ENCODE measurements at regions not wholly inside any gene's neighbourhood (a gene's known extent, or its start where the extent isn't known, plus 50 kb on each side); places are given as distances from the start of the nearest gene placed in this dataset.
A peak's percentile ranks its signal among the peaks of the same experiment; 100 is the strongest.

DNA sequence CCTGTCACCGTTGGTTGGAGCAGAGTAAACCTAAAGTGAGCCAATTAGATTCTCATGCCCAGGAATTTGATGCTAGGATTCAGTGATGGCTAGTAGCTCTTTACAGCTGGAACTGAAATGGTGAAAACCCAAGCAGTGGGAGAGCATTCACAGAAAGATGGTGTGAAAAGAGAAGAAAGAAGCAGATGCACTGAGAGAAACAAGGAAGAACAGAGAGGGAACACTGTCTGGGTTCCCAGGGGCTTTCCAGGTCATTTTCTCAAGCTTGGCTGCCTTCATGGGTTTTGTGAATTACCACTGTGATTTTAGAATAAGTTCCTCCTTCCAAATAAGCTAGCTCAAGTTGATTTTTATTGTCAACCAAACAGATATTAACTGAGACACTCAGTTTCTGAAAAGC is 104.1 kb upstream of the AKIRIN2 start:
- no peaks in the 10 kb centered on the region for H3K4me1 ChIP-seq (ENCODE audit: control insufficient read depth in 2 of 2, insufficient read depth in 1 of 2, low read depth in 1 of 2, low read length in 2 of 2)
- no peak overlapping the region for H2AFZ ChIP-seq (ENCODE audit: low read length)
- H3K4me3 ChIP-seq (ENCODE audit: low read length in 2 of 2), result no peak overlapping the region
- no peak overlapping the region for H2AK5ac ChIP-seq (ENCODE audit: low read depth, low read length)
- no peak overlapping the region for H3K4me2 ChIP-seq (ENCODE audit: insufficient read depth, low read length, poor library complexity, severe bottlenecking)
- H2BK12ac ChIP-seq (ENCODE audit: low read length), result no peak overlapping the region
- no peak overlapping the region for H3K18ac ChIP-seq (ENCODE audit: low read length)
- no peak overlapping the region for H3K4ac ChIP-seq (ENCODE audit: low read length)
- H3K9ac ChIP-seq (ENCODE audit: low read depth, low read length, poor library complexity), result no peak overlapping the region
- no peaks in the 10 kb centered on the region for H3K36me3 ChIP-seq (replicated peaks in 1 of 2; ENCODE audit: control insufficient read depth in 2 of 2, insufficient read depth in 2 of 2, low read length in 2 of 2)
- no peak for DNase-seq (ENCODE audit: low spot score)
- H4K91ac ChIP-seq (ENCODE audit: low read depth, low read length, poor library complexity), result no peak overlapping the region
- no peaks in the 10 kb centered on the region for H3K79me1 ChIP-seq (ENCODE audit: low read depth, low read length)
- no peak overlapping the region for H3K23ac ChIP-seq (ENCODE audit: low read depth, low read length, poor library complexity)
- H3K27me3 ChIP-seq (ENCODE audit: control insufficient read depth in 3 of 3, insufficient read depth in 3 of 3, low read depth in 1 of 3, low read length in 3 of 3), result no peaks in the 10 kb centered on the region
- H2BK120ac ChIP-seq (ENCODE audit: low read depth, low read length), result no peak overlapping the region
- H2BK5ac ChIP-seq (ENCODE audit: low read length), result no peak overlapping the region
- H3K9me3 ChIP-seq (replicated peaks in 1 of 2; ENCODE audit: control insufficient read depth in 2 of 2, insufficient read depth in 1 of 2, low read depth in 1 of 2, low read length in 2 of 2), result no peaks in the 10 kb centered on the region
- H4K8ac ChIP-seq (ENCODE audit: low read depth, low read length), result no peak overlapping the region
- H2BK15ac ChIP-seq (ENCODE audit: low read length), result no peak overlapping the region
- H3K14ac ChIP-seq (ENCODE audit: low read length), result no peak overlapping the region
- H3K27ac ChIP-seq (replicated peaks; ENCODE audit: low read length), result no peak overlapping the region
- no CpG with 5 or more reads among the region's 1 CpG for WGBS, 2 donors (ENCODE audit: extremely low coverage in 2 of 2, insufficient read length in 2 of 2, insufficient replicate concordance in 1 of 2)

DNA sequence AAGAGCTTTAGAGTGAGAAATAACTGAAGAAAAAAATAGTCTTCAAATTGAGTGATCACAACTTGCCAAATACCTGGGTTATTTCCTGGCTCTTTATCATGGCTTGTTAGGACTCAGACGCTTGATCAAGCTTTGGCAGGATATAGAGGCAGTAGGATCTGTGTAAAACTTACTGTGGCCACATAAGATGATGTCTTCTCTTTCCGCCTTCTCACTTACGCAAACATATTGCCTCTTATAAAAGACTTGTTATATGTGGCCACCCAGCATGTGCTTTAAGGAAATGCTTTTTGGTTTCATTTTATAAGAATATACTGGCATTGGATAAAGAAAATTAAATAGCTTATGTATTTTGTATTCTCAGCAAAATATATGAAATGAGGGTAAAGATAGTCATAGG is 101.8 kb upstream of the AKIRIN2 start:
- no peak overlapping the region for H3K4me2 ChIP-seq (ENCODE audit: insufficient read depth, low read length, poor library complexity, severe bottlenecking)
- no peak overlapping the region for H3K4me3 ChIP-seq (ENCODE audit: low read length in 2 of 2)
- no peak overlapping the region for H2BK5ac ChIP-seq (ENCODE audit: low read length)
- no peaks in the 10 kb centered on the region for H3K79me1 ChIP-seq (ENCODE audit: low read depth, low read length)
- no peak overlapping the region for H2BK120ac ChIP-seq (ENCODE audit: low read depth, low read length)
- no peak overlapping the region for H3K9ac ChIP-seq (ENCODE audit: low read depth, low read length, poor library complexity)
- H3K14ac ChIP-seq (ENCODE audit: low read length), result no peak overlapping the region
- H3K23ac ChIP-seq (ENCODE audit: low read depth, low read length, poor library complexity), result no peak overlapping the region
- no peaks in the 10 kb centered on the region for H3K9me3 ChIP-seq (replicated peaks in 1 of 2; ENCODE audit: control insufficient read depth in 2 of 2, insufficient read depth in 1 of 2, low read depth in 1 of 2, low read length in 2 of 2)
- no peaks in the 10 kb centered on the region for H3K4me1 ChIP-seq (ENCODE audit: control insufficient read depth in 2 of 2, insufficient read depth in 1 of 2, low read depth in 1 of 2, low read length in 2 of 2)
- H2AK5ac ChIP-seq (ENCODE audit: low read depth, low read length), result no peak overlapping the region
- H3K36me3 ChIP-seq (replicated peaks in 1 of 2; ENCODE audit: control insufficient read depth in 2 of 2, insufficient read depth in 2 of 2, low read length in 2 of 2), result no peaks in the 10 kb centered on the region
- H3K18ac ChIP-seq (ENCODE audit: low read length), result no peak overlapping the region
- no peaks in the 10 kb centered on the region for H3K27me3 ChIP-seq (ENCODE audit: control insufficient read depth in 3 of 3, insufficient read depth in 3 of 3, low read depth in 1 of 3, low read length in 3 of 3)
- no peak overlapping the region for H2AFZ ChIP-seq (ENCODE audit: low read length)
- no peak overlapping the region for H3K4ac ChIP-seq (ENCODE audit: low read length)
- no peak for DNase-seq (ENCODE audit: low spot score)
- no peak overlapping the region for H4K91ac ChIP-seq (ENCODE audit: low read depth, low read length, poor library complexity)
- no peak overlapping the region for H2BK12ac ChIP-seq (ENCODE audit: low read length)
- no CpG with 5 or more reads among the region's 3 CpGs for WGBS, 2 donors (ENCODE audit: extremely low coverage in 2 of 2, insufficient read length in 2 of 2, insufficient replicate concordance in 1 of 2)
- H3K27ac ChIP-seq (replicated peaks; ENCODE audit: low read length), result no peak overlapping the region
- no peak overlapping the region for H2BK15ac ChIP-seq (ENCODE audit: low read length)
- no peak overlapping the region for H4K8ac ChIP-seq (ENCODE audit: low read depth, low read length)

DNA sequence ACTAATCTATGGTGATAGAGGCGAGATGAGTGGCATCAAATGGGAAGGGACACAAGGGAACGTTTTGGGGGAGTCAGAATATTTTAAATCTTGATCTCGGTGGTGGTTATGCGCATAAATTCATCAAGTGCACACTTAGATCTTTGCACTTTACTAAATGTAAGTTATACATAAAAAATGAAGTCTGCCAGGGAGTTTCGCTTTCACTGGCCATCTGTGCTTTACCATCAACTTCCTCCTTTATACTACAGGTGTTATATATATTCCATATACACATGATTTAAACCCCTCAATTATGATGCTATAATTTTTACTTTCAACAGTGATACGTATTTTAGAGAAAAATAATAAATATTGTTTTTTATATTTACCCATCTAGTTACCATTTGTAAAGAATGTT is 97.6 kb upstream of the AKIRIN2 start:
- H2AK5ac ChIP-seq (ENCODE audit: low read depth, low read length), result no peak overlapping the region
- H2BK120ac ChIP-seq (ENCODE audit: low read depth, low read length), result no peak overlapping the region
- no peaks in the 10 kb centered on the region for H3K27me3 ChIP-seq (ENCODE audit: control insufficient read depth in 3 of 3, insufficient read depth in 3 of 3, low read depth in 1 of 3, low read length in 3 of 3)
- no peak overlapping the region for H3K9ac ChIP-seq (ENCODE audit: low read depth, low read length, poor library complexity)
- H3K4me1 ChIP-seq (ENCODE audit: control insufficient read depth in 2 of 2, insufficient read depth in 1 of 2, low read depth in 1 of 2, low read length in 2 of 2), result peaks cover 0 to 2% of the 10 kb centered on the region in 2 donors
- no peaks in the 10 kb centered on the region for H3K9me3 ChIP-seq (replicated peaks in 1 of 2; ENCODE audit: control insufficient read depth in 2 of 2, insufficient read depth in 1 of 2, low read depth in 1 of 2, low read length in 2 of 2)
- H3K14ac ChIP-seq (ENCODE audit: low read length), result no peak overlapping the region
- no peak overlapping the region for H3K27ac ChIP-seq (replicated peaks; ENCODE audit: low read length)
- H3K79me1 ChIP-seq (ENCODE audit: low read depth, low read length), result no peaks in the 10 kb centered on the region
- H2AFZ ChIP-seq (ENCODE audit: low read length), result no peak overlapping the region
- H3K23ac ChIP-seq (ENCODE audit: low read depth, low read length, poor library complexity), result no peak overlapping the region
- no peak overlapping the region for H2BK15ac ChIP-seq (ENCODE audit: low read length)
- no peak overlapping the region for H3K4ac ChIP-seq (ENCODE audit: low read length)
- no peaks in the 10 kb centered on the region for H3K36me3 ChIP-seq (replicated peaks in 1 of 2; ENCODE audit: control insufficient read depth in 2 of 2, insufficient read depth in 2 of 2, low read length in 2 of 2)
- no peak for DNase-seq (ENCODE audit: low spot score)
- no peak overlapping the region for H2BK5ac ChIP-seq (ENCODE audit: low read length)
- no peak overlapping the region for H3K18ac ChIP-seq (ENCODE audit: low read length)
- no peak overlapping the region for H4K8ac ChIP-seq (ENCODE audit: low read depth, low read length)
- no peak overlapping the region for H3K4me3 ChIP-seq (ENCODE audit: low read length in 2 of 2)
- no CpG with 5 or more reads among the region's 6 CpGs for WGBS, 2 donors (ENCODE audit: extremely low coverage in 2 of 2, insufficient read length in 2 of 2, insufficient replicate concordance in 1 of 2)
- H4K91ac ChIP-seq (ENCODE audit: low read depth, low read length, poor library complexity), result no peak overlapping the region
- H2BK12ac ChIP-seq (ENCODE audit: low read length), result no peak overlapping the region
- H3K4me2 ChIP-seq (ENCODE audit: insufficient read depth, low read length, poor library complexity, severe bottlenecking), result no peak overlapping the region

DNA sequence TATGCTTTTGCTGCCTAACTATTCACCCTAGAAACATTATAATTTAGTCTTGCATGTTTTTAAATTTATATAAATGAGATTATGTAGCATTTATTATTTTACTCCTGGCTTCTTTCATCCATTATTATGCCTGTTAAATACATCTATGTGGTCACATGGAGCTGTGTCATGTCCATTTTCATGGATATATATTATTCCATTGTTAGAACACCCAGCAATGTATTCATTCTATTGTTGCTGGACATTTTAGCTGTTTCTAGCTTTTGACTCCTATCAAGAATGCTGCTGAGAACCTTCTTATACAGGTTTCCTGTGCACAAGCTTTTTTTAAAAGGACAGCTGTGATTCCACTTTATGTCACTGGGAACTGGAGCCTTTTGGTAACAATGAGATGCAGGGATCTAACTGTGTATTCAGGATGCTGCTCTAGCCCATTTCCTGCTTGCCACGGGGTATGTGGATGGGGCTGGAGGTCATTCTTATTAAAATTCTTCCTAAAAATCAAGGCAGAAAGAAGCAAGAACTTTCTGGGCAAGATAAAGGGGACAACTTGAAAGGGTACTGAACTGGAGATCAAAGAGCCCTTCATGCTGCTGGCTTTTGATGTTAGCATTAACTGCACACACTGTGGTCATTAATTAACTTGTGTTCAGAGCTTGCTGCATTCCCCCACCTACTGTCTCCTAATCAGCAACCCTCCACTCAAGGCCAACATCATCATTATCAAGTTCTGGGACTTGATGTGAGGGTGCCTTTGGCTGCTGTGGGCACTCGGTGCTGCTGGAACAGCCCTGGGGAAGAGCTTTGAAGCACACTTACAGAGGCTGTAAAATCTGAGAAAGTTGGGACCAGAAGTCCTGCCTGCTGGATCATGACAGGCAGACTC is 96.6 kb upstream of the AKIRIN2 start:
- Histone ChIP-seq H2BK12ac (ENCODE audit: low read length) (no peak overlapping the region), H3K4ac (ENCODE audit: low read length) (no peak overlapping the region), H3K4me2 (ENCODE audit: insufficient read depth, low read length, poor library complexity, severe bottlenecking) (no peak overlapping the region), H3K4me3 (ENCODE audit: low read length in 2 of 2) (no peak overlapping the region), H4K91ac (ENCODE audit: low read depth, low read length, poor library complexity) (no peak overlapping the region), H3K9me3 (replicated peaks in 1 of 2; ENCODE audit: control insufficient read depth in 2 of 2, insufficient read depth in 1 of 2, low read depth in 1 of 2, low read length in 2 of 2) (no peaks in the 10 kb centered on the region), H3K4me1 (ENCODE audit: control insufficient read depth in 2 of 2, insufficient read depth in 1 of 2, low read depth in 1 of 2, low read length in 2 of 2) (peaks cover 0 to 2% of the 10 kb centered on the region in 2 donors), H3K27ac (replicated peaks; ENCODE audit: low read length) (no peak overlapping the region), H2AFZ (ENCODE audit: low read length) (peak overlapping the region; percentile 75), H2BK15ac (ENCODE audit: low read length) (no peak overlapping the region), H2AK5ac (ENCODE audit: low read depth, low read length) (no peak overlapping the region), H3K27me3 (ENCODE audit: control insufficient read depth in 3 of 3, insufficient read depth in 3 of 3, low read depth in 1 of 3, low read length in 3 of 3) (no peaks in the 10 kb centered on the region), H3K36me3 (replicated peaks in 1 of 2; ENCODE audit: control insufficient read depth in 2 of 2, insufficient read depth in 2 of 2, low read length in 2 of 2) (no peaks in the 10 kb centered on the region), H2BK5ac (ENCODE audit: low read length) (no peak overlapping the region), H3K18ac (ENCODE audit: low read length) (no peak overlapping the region), H3K14ac (ENCODE audit: low read length) (no peak overlapping the region), H3K79me1 (ENCODE audit: low read depth, low read length) (no peaks in the 10 kb centered on the region), H3K23ac (ENCODE audit: low read depth, low read length, poor library complexity) (no peak overlapping the region), H2BK120ac (ENCODE audit: low read depth, low read length) (no peak overlapping the region), H3K9ac (ENCODE audit: low read depth, low read length, poor library complexity) (no peak overlapping the region), H4K8ac (ENCODE audit: low read depth, low read length) (no peak overlapping the region)
- DNase-seq (ENCODE audit: low spot score), result no peak
- no CpG with 5 or more reads among the region's 2 CpGs for WGBS, 2 donors (ENCODE audit: extremely low coverage in 2 of 2, insufficient read length in 2 of 2, insufficient replicate concordance in 1 of 2)

Measured in neuronal stem cell (in vitro differentiated cells).